Limb (tissue), 2 donors: ENCODE measurements at regions not wholly inside any gene's neighbourhood (a gene's known extent, or its start where the extent isn't known, plus 50 kb on each side); places are given as distances from the start of the nearest gene placed in this dataset.

ENCODE experiments used
- DNase-seq, 2 donors: peaks; one replicate each; pipeline ENCODE4 v3.0.0-alpha.2; 2016; ENCODE audit errors: extremely low spot score in 2 of 2

GRCh38 chr2:19038071-19039015 is 320.1 kb downstream of the OSR1 start:
- DNase-seq = no peak

GRCh38 chr2:19036091-19036490 is 322.3 kb downstream of the OSR1 start:
- no peak for DNase-seq

DNA sequence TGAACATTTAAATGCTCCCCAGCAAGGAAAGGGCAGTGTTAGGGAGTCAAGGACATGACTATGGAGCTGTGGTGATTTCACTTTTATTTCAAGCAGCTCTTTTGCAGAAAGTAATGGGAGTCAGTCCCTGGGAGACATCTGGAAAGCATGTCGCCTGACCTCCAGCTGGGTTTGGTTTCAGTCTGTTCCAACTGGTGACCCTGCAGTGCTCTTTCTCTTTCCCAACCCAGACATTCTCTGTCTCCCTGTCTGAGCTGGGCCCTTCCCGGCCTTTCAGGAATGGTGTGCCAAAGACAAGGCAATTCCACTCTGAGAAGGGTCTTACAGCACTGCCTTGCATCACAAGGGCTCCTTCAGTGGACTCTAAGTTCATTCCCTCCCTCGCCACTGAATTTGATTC is 323.2 kb downstream of the OSR1 start:
- DNase-seq = no peak

DNA sequence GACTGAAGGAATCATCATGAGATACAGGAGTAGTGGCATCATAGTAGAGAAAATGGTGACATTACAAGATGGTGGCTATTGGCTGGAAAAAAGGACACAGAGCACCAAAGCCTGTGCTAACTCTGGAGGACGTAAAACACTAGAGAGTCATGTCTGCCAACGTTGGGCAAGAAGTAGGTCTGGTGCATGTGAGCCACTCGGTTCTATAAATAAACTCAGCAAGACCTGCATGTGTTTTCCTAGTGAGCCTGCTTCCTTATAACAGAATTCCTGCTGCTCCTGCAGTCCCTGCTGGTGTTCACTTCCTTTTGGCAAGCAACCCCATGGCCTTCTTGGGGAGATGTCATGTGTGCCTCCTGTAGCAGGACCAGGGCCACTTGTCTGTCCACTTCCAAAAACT is 325.2 kb downstream of the OSR1 start:
- DNase-seq = no peak

DNA sequence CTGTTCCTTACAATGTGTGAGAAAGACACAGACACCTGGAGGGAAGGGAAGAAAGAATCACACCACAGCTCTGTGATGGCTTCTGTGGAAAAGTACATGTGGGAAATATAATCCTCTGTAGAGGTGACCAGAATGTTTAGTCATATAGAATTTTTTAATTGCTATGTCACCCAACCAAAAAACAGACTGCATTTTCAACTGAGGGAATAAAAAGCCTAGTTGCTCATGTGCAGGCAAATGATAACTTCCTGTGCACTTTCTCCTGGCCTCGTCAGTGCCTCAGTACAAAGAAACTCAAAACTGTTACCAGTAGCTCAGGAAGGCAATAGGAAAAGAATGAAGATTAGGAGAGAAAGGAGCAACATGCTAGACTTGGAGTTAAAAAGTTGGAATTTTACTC is 326.8 kb downstream of the OSR1 start:
- DNase-seq = no peak

DNA sequence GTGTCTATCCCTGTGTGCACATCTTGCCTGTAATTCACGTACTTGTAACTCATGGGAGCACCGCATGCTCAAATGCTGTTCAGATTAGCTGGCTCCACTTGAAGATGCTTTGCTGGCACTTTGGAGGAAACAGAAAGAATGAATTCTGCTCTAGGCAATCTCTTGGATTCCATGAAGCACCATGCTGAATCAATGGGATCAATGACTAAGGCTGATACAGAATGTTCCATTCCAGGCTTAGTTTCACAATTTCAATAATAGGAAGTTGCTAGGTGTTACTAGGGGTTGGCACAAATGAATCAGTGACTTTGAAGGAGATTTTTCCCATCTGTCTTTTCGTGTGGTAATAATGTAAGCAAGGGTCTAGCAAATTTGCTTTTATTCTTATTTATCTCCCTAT is 328.8 kb downstream of the OSR1 start:
- no peak for DNase-seq

DNA sequence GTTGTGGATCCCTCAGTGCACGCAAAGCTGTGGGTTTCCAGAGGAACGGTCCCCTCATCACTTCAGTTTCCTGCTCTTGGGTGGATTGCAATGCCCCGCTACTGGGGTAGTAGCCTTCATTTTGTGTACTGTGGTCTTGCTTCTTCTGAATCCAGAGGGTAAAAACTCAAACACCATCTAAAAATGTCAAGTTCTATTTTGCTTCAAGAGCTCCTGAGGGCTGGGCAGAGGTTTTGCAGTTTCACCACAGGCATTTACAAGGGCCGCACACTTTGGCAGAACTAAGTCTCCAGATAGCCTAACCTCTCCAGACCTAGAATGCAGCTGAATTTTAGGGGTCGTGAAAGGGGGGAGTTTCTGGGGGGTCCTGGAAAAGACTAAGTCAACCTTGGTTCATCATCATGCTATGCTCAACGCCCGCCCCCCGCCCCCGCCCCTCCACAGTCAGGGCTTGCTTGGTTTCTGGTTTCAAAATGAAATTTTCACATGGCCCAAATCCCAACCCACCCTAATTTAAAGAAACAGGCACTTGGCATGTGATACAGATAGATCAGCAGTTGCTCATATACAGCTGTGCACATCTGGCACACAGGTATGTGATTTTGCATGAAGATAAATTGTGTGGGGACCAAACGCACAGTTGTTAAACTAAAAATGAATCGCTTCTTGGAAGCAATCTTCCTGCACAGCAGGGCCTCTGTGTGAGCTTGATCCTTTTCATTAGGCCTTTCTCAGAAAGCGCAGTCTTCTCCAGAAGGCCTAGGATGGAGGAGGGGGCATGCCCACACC is 329.6 kb downstream of the OSR1 start:
- peak; percentile 67 to 82 for DNase-seq

DNA sequence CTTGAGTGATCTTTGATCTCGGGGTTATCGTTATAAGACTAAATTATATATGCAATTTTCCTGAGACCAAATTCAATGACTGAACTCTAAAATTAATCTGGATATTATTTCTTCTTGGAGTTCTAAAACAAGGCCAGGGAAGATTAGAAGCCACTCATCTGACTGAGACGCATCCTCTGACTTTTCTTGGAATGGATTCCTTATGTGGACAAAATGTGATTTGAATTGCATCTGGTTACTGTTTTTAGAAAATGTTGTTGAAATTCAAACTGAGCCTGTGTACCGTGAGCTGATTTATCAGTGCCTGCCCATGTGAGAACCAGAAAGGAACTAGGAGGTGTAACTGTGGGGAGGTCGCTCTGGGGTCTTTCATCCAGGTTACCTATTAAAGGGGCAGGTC is 330.8 kb downstream of the OSR1 start:
- DNase-seq = no peak

GRCh38 chr2:19026261-19026660 is 332.2 kb downstream of the OSR1 start:
- DNase-seq = no peak

DNA sequence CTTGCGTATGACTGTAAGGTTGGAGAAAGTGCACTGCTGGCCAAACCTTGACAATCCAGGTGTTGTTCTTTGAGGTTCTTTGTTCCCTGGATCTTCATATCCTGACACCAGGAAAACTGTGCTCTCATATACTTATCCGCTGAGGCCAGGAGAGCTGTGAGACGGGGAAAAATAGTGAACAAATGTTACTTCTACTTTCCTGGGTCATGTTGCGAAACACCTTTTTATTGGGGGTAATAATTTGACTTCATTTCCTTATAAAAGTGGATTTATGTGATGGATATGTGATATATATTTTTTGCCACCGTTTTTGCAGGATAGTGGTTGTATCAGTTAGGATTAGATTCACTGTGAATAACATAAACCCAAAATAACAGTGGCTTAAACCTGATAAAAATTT is 336.1 kb downstream of the OSR1 start:
- DNase-seq = no peak

DNA sequence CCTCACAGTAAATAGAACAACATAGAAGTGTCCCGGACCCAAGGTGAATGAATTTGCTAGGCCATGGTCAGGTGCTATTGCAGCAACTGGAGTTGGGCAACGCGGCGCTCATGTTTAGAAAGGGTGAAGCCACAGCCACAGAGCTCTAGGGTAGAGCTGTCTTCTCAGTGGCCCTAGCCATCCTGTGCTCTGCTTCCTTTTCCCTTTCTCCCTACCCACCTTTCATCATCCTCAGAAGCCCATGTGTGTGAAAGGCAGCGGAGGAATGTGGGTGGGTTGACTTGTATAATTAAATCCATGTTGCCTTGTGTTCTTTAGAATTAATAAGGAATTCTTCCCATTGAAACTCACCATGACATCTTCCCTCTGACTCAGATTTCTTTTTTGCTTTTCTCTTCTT is 336.7 kb downstream of the OSR1 start:
- no peak for DNase-seq

- no peak for DNase-seq
Measured at GRCh38 chr2:19021100-19021476, 337.3 kb downstream of the OSR1 start.

DNA sequence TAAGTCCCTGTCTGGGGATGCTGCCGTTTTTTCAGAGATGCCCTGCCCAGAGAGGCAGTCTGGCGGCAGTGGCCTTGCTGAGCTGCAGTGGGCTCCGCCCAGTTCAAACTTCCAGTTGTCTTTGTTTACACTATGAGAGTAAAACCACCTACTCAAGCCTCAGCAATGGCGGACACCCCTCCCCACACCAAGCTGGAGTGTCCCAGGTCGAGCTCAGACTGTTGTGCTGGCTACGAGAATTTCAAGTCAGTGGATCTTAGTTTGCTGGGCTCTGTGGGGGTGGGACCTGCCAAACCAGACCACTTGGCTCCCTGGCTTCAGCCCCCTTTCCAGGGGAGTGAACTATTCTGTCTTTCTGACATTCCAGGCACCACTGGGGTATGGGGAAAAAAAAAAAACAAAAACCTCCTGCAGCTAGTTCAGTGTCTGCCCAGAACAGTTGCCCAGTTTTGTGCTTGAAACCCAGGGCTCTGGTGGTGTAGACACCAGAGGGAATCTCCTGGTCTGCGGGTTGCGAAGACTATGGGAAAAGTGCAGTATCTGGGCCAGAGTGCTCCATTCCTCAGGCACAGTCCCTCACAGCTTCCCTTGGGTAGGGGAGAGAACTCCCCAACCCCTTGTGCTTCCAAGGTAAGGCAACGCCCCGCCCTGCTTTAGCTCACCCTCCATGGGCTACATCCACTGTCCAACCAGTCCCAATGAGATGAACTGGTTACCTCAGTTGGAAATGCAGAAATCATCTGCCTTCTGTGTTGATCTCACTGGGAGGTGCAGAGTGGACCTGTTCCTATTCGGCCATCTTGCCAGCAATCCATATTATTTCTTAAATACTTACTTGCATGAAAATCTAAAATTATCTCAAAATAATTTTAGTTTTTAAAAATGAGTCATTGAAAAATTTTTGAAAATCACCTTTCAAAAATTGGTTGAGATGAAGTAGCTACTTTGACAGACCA is 338.0 kb downstream of the OSR1 start:
- DNase-seq = no peak

GRCh38 chr2:19009510-19009909 is 348.9 kb downstream of the OSR1 start:
- DNase-seq = no peak

GRCh38 chr2:19003554-19003953 is 354.9 kb downstream of the OSR1 start:
- DNase-seq = no peak

- DNase-seq = no peak
Measured at GRCh38 chr2:19000776-19001175, 357.6 kb downstream of the OSR1 start.

DNA sequence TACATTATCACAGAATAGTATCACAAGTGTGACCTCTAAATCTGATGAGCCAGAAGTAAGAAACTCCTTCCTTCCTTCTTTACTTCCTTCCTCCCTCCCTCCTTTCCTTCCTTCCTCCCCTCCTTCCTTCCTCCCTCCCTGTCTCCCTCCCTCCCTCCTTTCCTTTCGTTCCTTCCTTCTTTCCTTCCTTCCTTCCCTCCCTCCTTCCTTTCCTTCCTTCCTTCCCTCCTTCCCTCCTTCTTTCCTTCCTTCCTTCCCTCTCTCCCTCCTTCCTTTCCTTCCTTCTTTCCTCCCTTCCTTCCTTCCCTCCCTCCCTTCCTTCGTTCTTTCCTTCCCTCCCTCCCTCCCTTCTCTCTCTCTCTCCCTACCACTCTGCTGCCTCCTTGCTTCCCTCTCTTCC is 359.2 kb downstream of the OSR1 start:
- no peak for DNase-seq

- DNase-seq = no peak
Measured at GRCh38 chr2:18998491-18998890, 359.9 kb downstream of the OSR1 start.

GRCh38 chr2:18993756-18994338 is 364.6 kb downstream of the OSR1 start:
- no peak for DNase-seq

DNA sequence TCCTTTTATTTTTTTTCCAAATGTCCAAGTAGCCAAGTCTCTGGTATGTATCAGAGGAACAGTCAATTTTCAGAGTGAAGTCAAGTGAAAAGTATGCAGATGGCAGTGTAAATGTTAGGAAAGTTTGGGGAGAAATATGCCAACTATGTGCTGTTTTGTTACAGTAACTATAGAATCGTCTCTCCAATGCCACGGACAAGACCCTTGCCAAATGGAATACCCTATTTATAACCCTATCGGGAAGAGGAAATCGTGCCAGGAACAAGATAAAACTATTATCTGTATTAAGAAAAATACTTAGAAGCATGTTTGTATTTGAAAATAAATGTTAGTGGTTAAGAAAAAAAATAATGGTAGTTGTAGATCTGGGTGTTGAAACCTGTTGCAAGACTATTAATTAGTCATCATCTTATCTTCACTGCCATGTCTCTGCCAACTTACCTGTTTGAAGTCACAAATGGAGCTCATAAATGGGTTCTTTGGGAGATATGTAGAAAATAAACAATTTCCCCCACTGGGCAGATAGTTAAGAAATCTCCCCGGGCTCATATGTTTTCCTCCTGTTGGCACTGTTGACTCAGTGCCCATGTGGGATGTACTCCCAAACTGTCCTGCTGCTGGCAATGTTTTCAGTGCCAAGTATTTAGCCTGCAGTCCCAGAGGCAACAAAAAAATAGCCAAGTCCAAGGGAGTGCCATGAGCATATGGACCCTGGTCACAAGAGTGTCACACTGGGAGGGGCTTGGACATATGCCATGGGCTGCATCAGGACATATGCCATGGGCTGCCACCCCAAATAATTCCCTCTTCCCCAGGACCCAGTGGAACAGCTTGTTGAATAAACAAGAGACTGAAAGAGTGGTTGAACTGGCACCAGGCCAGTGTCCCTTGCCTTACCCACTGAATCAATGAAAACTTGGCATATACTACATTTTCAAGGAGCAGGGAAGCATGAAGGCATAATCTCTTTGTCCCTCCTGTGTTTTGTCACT is 366.9 kb downstream of the OSR1 start:
- peak in 1 of 2 donors; percentile 47 for DNase-seq
